Stimulated activated effector memory CD8-positive, alpha-beta T cell treated with anti-CD3 and anti-CD28 coated beads, Interleukin-12 subunit alpha, Interleukin-12 subunit beta, amount 100 ng/mL, for 72 hours (primary cell): ENCODE measurements at regions not wholly inside any gene's neighbourhood (a gene's known extent, or its start where the extent isn't known, plus 50 kb on each side); places are given as distances from the start of the nearest gene placed in this dataset.
"Not testable (repeated sequence)": the region's sequence is repeated elsewhere in the genome, so short reads cannot be mapped to it uniquely, and the experiment has no call there.

Source experiments
- ATAC-seq: fragments of 150-1000 bp; cut with Tn5 transposase; 2 replicates; pipeline ENCODE4 v1.10.0; 2021
- DNase-seq, 2 donors: peaks; one replicate each; pipeline ENCODE4 v3.0.0; 2021 to 2022; ENCODE audit warnings: low spot score in 2 of 2
- H3K27ac Mint-ChIP-seq: one replicate; pipeline ENCODE4 v1.8.0; 2022; ENCODE audit warnings: mild to moderate bottlenecking, mixed read lengths
- H3K36me3 Mint-ChIP-seq: one replicate; pipeline ENCODE4 v1.8.0; 2022; ENCODE audit warnings: mild to moderate bottlenecking, mixed read lengths
- H3K4me1 Mint-ChIP-seq: one replicate; pipeline ENCODE4 v1.8.0; 2022; ENCODE audit warnings: mixed read lengths
- H3K4me3 Mint-ChIP-seq: one replicate; pipeline ENCODE4 v1.8.0; 2022; ENCODE audit warnings: mild to moderate bottlenecking, mixed read lengths
- H3K9me3 Mint-ChIP-seq: one replicate; pipeline ENCODE4 v1.8.0; 2022; ENCODE audit warnings: mixed read lengths

GRCh38 chr12:131461096-131461495 lies 249.8 kb upstream of the SFSWAP start:
- Mint-ChIP-seq H3K4me3 (no peak overlapping the region), H3K36me3 (no peaks in the 10 kb centered on the region), H3K9me3 (no peaks in the 10 kb centered on the region), H3K27ac (no peak overlapping the region), H3K4me1 (no peaks in the 10 kb centered on the region)
- ATAC-seq (no peak), DNase-seq (peak in 1 of 2 donors; percentile 18)

- Mint-ChIP-seq H3K4me1 (no peaks in the 10 kb centered on the region), H3K4me3 (no peak overlapping the region), H3K9me3 (no peaks in the 10 kb centered on the region), H3K27ac (no peak overlapping the region), H3K36me3 (no peaks in the 10 kb centered on the region)
- ATAC-seq (no peak), DNase-seq (no peak)
Observed at GRCh38 chr12:131463174-131463573, 247.7 kb upstream of the SFSWAP start.

GRCh38 chr12:131464081-131464480 lies 246.8 kb upstream of the SFSWAP start:
- H3K36me3 Mint-ChIP-seq, result no peaks in the 10 kb centered on the region
- H3K4me3 Mint-ChIP-seq, result no peak overlapping the region
- DNase-seq (peak in 1 of 2 donors; percentile 29), ATAC-seq (no peak)
- no peaks in the 10 kb centered on the region for H3K4me1 Mint-ChIP-seq
- H3K9me3 Mint-ChIP-seq, result no peaks in the 10 kb centered on the region
- no peak overlapping the region for H3K27ac Mint-ChIP-seq

- Mint-ChIP-seq H3K9me3 (no peaks in the 10 kb centered on the region), H3K27ac (no peak overlapping the region), H3K4me1 (no peaks in the 10 kb centered on the region), H3K36me3 (no peaks in the 10 kb centered on the region), H3K4me3 (no peak overlapping the region)
- ATAC-seq (no peak), DNase-seq (peak in 1 of 2 donors; percentile 18)
Observed at GRCh38 chr12:131466306-131466705, 244.6 kb upstream of the SFSWAP start.

- no peaks in the 10 kb centered on the region for H3K36me3 Mint-ChIP-seq
- DNase-seq (peak in 1 of 2 donors; percentile 10), ATAC-seq (no peak)
- no peak overlapping the region for H3K27ac Mint-ChIP-seq
- H3K4me1 Mint-ChIP-seq, result no peaks in the 10 kb centered on the region
- H3K9me3 Mint-ChIP-seq, result no peaks in the 10 kb centered on the region
- no peak overlapping the region for H3K4me3 Mint-ChIP-seq
Observed at GRCh38 chr12:131466932-131467331, 244.0 kb upstream of the SFSWAP start.

- DNase-seq (peak in 1 of 2 donors; percentile 15), ATAC-seq (no peak)
- no peaks in the 10 kb centered on the region for H3K36me3 Mint-ChIP-seq
- H3K27ac Mint-ChIP-seq, result no peak overlapping the region
- no peak overlapping the region for H3K4me3 Mint-ChIP-seq
- H3K4me1 Mint-ChIP-seq, result no peaks in the 10 kb centered on the region
- H3K9me3 Mint-ChIP-seq, result no peaks in the 10 kb centered on the region
Observed at GRCh38 chr12:131468206-131468605, 242.7 kb upstream of the SFSWAP start.

- ATAC-seq, H3K27ac Mint-ChIP-seq, DNase-seq, H3K4me3 Mint-ChIP-seq, H3K4me1 Mint-ChIP-seq, H3K9me3 Mint-ChIP-seq, H3K36me3 Mint-ChIP-seq: not testable (repeated sequence)
Observed at GRCh38 chr12:131469945-131470344, 240.9 kb upstream of the SFSWAP start.

GRCh38 chr12:131471271-131471905 lies 239.5 kb upstream of the SFSWAP start:
- Mint-ChIP-seq H3K36me3 (no peaks in the 10 kb centered on the region), H3K27ac (no peak overlapping the region), H3K4me1 (no peaks in the 10 kb centered on the region), H3K4me3 (no peak overlapping the region), H3K9me3 (no peaks in the 10 kb centered on the region)
- ATAC-seq (no peak), DNase-seq (peak in 1 of 2 donors; percentile 20)

- ATAC-seq (no peak), DNase-seq (peak in 1 of 2 donors; percentile 34)
- H3K4me3 Mint-ChIP-seq, result no peak overlapping the region
- H3K9me3 Mint-ChIP-seq, result no peaks in the 10 kb centered on the region
- no peaks in the 10 kb centered on the region for H3K36me3 Mint-ChIP-seq
- no peak overlapping the region for H3K27ac Mint-ChIP-seq
- H3K4me1 Mint-ChIP-seq, result no peaks in the 10 kb centered on the region
Observed at GRCh38 chr12:131471946-131472732, 238.8 kb upstream of the SFSWAP start.

- no peak for ATAC-seq
- Mint-ChIP-seq H3K4me1 (no peaks in the 10 kb centered on the region), H3K9me3 (no peaks in the 10 kb centered on the region), H3K36me3 (no peaks in the 10 kb centered on the region), H3K27ac (no peak overlapping the region), H3K4me3 (peak overlapping the region; percentile 41)
- no peak for DNase-seq
Observed at GRCh38 chr12:131473261-131473660, 237.6 kb upstream of the SFSWAP start.

- ATAC-seq, result peak; percentile 43
- peak overlapping the region; percentile 41 for H3K4me3 Mint-ChIP-seq
Observed at GRCh38 chr12:131473741-131474709, 236.9 kb upstream of the SFSWAP start.

GRCh38 chr12:131475012-131475411 lies 235.9 kb upstream of the SFSWAP start:
- not testable (repeated sequence) for H3K4me1 Mint-ChIP-seq, H3K27ac Mint-ChIP-seq, H3K36me3 Mint-ChIP-seq, H3K9me3 Mint-ChIP-seq, H3K4me3 Mint-ChIP-seq, DNase-seq
- ATAC-seq, result peak; percentile 61

More at GRCh38 chr12:131473741-131474709, 236.9 kb upstream of the SFSWAP start:
- Mint-ChIP-seq H3K36me3 (no peaks in the 10 kb centered on the region), H3K4me1 (no peaks in the 10 kb centered on the region), H3K9me3 (no peaks in the 10 kb centered on the region), H3K27ac (no peak overlapping the region)
- no peak for DNase-seq

GRCh38 chr12:131477613-131478012 lies 233.3 kb upstream of the SFSWAP start:
- H3K4me3 Mint-ChIP-seq, result no peak overlapping the region
- no peaks in the 10 kb centered on the region for H3K4me1 Mint-ChIP-seq
- ATAC-seq (no peak), DNase-seq (no peak)
- H3K36me3 Mint-ChIP-seq, result no peaks in the 10 kb centered on the region
- no peaks in the 10 kb centered on the region for H3K9me3 Mint-ChIP-seq
- H3K27ac Mint-ChIP-seq, result no peak overlapping the region

GRCh38 chr12:131478468-131478867 lies 232.4 kb upstream of the SFSWAP start:
- H3K4me3 Mint-ChIP-seq, result no peak overlapping the region
- H3K4me1 Mint-ChIP-seq, result no peaks in the 10 kb centered on the region
- ATAC-seq (no peak), DNase-seq (no peak)
- no peak overlapping the region for H3K27ac Mint-ChIP-seq
- H3K36me3 Mint-ChIP-seq, result no peaks in the 10 kb centered on the region
- H3K9me3 Mint-ChIP-seq, result no peaks in the 10 kb centered on the region

- Mint-ChIP-seq H3K9me3 (no peaks in the 10 kb centered on the region), H3K36me3 (no peaks in the 10 kb centered on the region), H3K27ac (no peak overlapping the region), H3K4me1 (peaks cover 1% of the 10 kb centered on the region), H3K4me3 (no peak overlapping the region)
- no peak for ATAC-seq
- no peak for DNase-seq
Observed at GRCh38 chr12:131482199-131482598, 228.7 kb upstream of the SFSWAP start.
